GM12878 (cell line): ENCODE measurements at regions not wholly inside any gene's neighbourhood (a gene's known extent, or its start where the extent isn't known, plus 50 kb on each side); places are given as distances from the start of the nearest gene placed in this dataset.

ENCODE experiments used
- ATF2 ChIP-seq: IDR thresholded peaks from 2 replicates; pipeline ENCODE4 v1.6.1; 2012; ENCODE audit warnings: low read length, inconsistent platforms
- CTCF ChIP-seq, 3 experiments: IDR thresholded peaks in 2 of 3; conservative IDR thresholded peaks in 1 of 3; 2 replicates each; pipeline ENCODE4 v1.5.1; 2011; ENCODE audit warnings: low read depth in 3 of 3, low read length in 3 of 3, mild to moderate bottlenecking in 3 of 3, control low read depth in 2 of 3, moderate library complexity in 2 of 3, inconsistent platforms in 1 of 3, mixed read lengths in 1 of 3; ENCODE audit not compliant: control insufficient read depth in 2 of 3, insufficient read depth in 1 of 3; ENCODE audit errors: extremely low read depth in 1 of 3
- EP300 ChIP-seq, 2 experiments: fragments of 150-350 bp in 1 of 2; IDR thresholded peaks; 2 replicates each; pipeline ENCODE4 v1.6.1; 2011 to 2012; ENCODE audit warnings: low read depth in 2 of 2, low read length in 2 of 2, borderline replicate concordance in 1 of 2, improper control_type of control experiment in 1 of 2, inconsistent platforms in 1 of 2; ENCODE audit not compliant: control insufficient read depth in 1 of 2
- GABPA ChIP-seq: IDR thresholded peaks from 2 replicates; pipeline ENCODE4 v1.6.1; 2014; ENCODE audit warnings: antibody characterized with exemption, low read depth, mild to moderate bottlenecking, inconsistent platforms
- JUND ChIP-seq: IDR thresholded peaks from 2 replicates; pipeline ENCODE4 v1.6.1; 2012; ENCODE audit warnings: low read depth, mild to moderate bottlenecking, low read length, improper control_type of control experiment, moderate library complexity
- POLR2A ChIP-seq: IDR thresholded peaks from 2 replicates; pipeline ENCODE4 v1.6.1; 2011; ENCODE audit warnings: low read depth, mild to moderate bottlenecking, low read length
- REST ChIP-seq: IDR thresholded peaks from 2 replicates; pipeline ENCODE4 v1.6.1; 2012; ENCODE audit warnings: mild to moderate bottlenecking, low read depth, low read length
- RFX5 ChIP-seq: IDR thresholded peaks from 2 replicates; pipeline ENCODE4 v1.6.1; 2011; ENCODE audit warnings: low read depth, low read length, improper control_type of control experiment
- TAF1 ChIP-seq: IDR thresholded peaks from 2 replicates; pipeline ENCODE4 v1.6.1; 2011; ENCODE audit warnings: mild to moderate bottlenecking, low read depth, low read length, borderline replicate concordance
- TCF7 ChIP-seq: IDR thresholded peaks from 2 replicates; pipeline ENCODE4 v1.6.1; 2014; ENCODE audit warnings: antibody characterized with exemption, borderline replicate concordance
- TF ChIP-seq, protein P1 (sequence below): IDR thresholded peaks from 2 replicates; pipeline ENCODE4 v1.6.1; 2011; ENCODE audit warnings: mild to moderate bottlenecking, low read depth, low read length, moderate library complexity; ENCODE audit not compliant: insufficient replicate concordance

GRCh38 chr1:200332716-200333115 lies 77.1 kb downstream of the ZNF281 start:
- no peak for TF ChIP-seq GABPA
- no peak for TF ChIP-seq CTCF (IDR thresholded peaks at IDR 0.05 in 2 of 3, conservative IDR thresholded peaks at IDR 0.05 in 1 of 3; ENCODE audit: control insufficient read depth in 2 of 3, extremely low read depth in 1 of 3, insufficient read depth in 1 of 3, low read depth in 3 of 3, low read length in 3 of 3)
- no peak for TF ChIP-seq TCF7
- no peak for TF ChIP-seq TAF1
- TF ChIP-seq POLR2A = no peak
- TF ChIP-seq RFX5 = no peak
- no peak for TF ChIP-seq REST
- TF ChIP-seq JUND = no peak
- TF ChIP-seq EP300 (IDR thresholded peaks at IDR 0.05; ENCODE audit: borderline replicate concordance in 1 of 2, control insufficient read depth in 1 of 2, low read depth in 2 of 2, low read length in 2 of 2) = no peak
- no peak for TF ChIP-seq ATF2
- TF ChIP-seq, protein P1, sequence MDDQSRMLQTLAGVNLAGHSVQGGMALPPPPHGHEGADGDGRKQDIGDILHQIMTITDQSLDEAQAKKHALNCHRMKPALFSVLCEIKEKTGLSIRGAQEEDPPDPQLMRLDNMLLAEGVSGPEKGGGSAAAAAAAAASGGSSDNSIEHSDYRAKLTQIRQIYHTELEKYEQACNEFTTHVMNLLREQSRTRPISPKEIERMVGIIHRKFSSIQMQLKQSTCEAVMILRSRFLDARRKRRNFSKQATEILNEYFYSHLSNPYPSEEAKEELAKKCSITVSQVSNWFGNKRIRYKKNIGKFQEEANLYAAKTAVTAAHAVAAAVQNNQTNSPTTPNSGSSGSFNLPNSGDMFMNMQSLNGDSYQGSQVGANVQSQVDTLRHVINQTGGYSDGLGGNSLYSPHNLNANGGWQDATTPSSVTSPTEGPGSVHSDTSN = no peak
